ENCODE measurements at regions not wholly inside any gene's neighbourhood (a gene's known extent, or its start where the extent isn't known, plus 50 kb on each side); places are given as distances from the start of the nearest gene placed in this dataset.
A peak's percentile ranks its signal among the peaks of the same experiment; 100 is the strongest.

DNA sequence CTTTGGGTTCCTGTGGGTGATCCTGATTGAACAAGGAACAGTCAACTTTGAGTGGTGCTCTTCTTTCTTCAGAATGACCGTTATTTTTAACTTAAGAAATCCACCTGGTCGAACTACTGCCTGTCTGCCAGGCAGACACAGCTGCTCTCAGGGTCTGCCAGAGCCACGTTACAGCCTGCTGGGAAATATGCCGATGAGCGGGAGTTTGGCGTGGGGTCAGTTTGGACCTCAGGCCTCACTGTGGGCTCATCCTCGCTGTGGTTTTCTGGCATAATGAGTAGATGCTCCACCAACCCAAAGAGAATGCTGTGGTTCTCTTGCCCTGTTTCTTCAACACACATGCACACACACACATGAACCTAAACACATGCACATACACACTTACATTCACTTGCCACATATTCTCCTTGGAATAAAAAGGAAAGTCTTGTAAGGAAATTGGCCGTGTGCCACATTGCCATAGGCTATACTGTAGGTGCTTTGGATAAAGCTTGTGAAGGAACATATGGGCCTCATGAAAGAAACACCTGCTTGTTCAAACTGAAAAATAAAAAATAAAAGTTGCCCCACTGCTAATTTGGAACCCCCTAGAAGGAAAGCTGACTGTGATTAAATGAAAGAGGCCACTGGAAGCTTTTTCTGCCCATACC, 598.7 kb upstream of the KLF12 start:
- DNase-seq, result peak in 1 of 3 donors; percentile 13
- TF ChIP-seq CTCF (IDR thresholded peaks at IDR 0.05; ENCODE audit: control extremely low read depth, extremely low read depth), result no peak
- Histone ChIP-seq H3K9me3 (ENCODE audit: control insufficient read depth in 4 of 4, insufficient read depth in 3 of 4, low read length in 3 of 4) (peaks cover 0 to 1% (median 0%) of the 10 kb centered on the region in 4 donors), H3K27me3 (ENCODE audit: control insufficient read depth in 3 of 3, insufficient read depth in 3 of 3, low read length in 2 of 3) (no peaks in the 10 kb centered on the region), H3K27ac (ENCODE audit: low read depth in 1 of 2, low read length in 1 of 2) (no peak overlapping the region), H3K36me3 (ENCODE audit: control insufficient read depth in 4 of 4, insufficient read depth in 4 of 4, low read length in 4 of 4) (no peaks in the 10 kb centered on the region), H3K9ac (ENCODE audit: insufficient read depth in 1 of 2, low read length in 2 of 2) (no peak overlapping the region), H3K4me3 (no peak overlapping the region), H3K4me1 (ENCODE audit: control insufficient read depth in 5 of 5, insufficient read depth in 5 of 5, low read length in 5 of 5) (no peaks in the 10 kb centered on the region)
- WGBS, 2 donors, result 90 to 92% methylated on average over 8 of the region's 8 CpGs
- ATAC-seq (ENCODE audit: insufficient read depth, low FRiP score), result no peak

DNA sequence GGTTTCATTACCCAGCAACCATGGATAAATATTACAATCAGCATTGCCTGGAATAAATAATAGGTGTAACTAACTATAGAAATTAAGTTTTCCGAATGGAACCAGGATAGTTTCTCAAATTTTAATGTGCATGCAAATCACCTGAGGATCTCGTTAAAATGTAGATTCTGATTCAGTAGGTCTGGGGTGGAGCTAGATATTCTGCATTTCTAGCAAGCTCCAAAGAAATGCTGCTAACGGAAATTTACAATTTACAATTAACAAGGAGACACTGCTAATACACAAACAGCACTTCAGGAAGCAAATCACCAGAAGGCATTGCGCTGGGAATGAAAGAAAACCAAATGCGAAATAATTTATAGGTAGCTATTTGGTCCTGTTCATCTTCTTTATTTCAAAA, 597.5 kb upstream of the KLF12 start:
- no peaks in the 10 kb centered on the region for H3K4me1 ChIP-seq (ENCODE audit: control insufficient read depth in 5 of 5, insufficient read depth in 5 of 5, low read length in 5 of 5)
- no peaks in the 10 kb centered on the region for H3K36me3 ChIP-seq (ENCODE audit: control insufficient read depth in 4 of 4, insufficient read depth in 4 of 4, low read length in 4 of 4)
- TF ChIP-seq CTCF (IDR thresholded peaks at IDR 0.05; ENCODE audit: control extremely low read depth, extremely low read depth), result no peak
- H3K9ac ChIP-seq (ENCODE audit: insufficient read depth in 1 of 2, low read length in 2 of 2), result no peak overlapping the region
- no peak overlapping the region for H3K27ac ChIP-seq (ENCODE audit: low read depth in 1 of 2, low read length in 1 of 2)
- WGBS, 2 donors, result 91 to 92% methylated on average over 5 of the region's 5 CpGs
- ATAC-seq (ENCODE audit: insufficient read depth, low FRiP score), result no peak
- H3K9me3 ChIP-seq (ENCODE audit: control insufficient read depth in 4 of 4, insufficient read depth in 3 of 4, low read length in 3 of 4), result peaks cover 0 to 1% (median 0%) of the 10 kb centered on the region in 4 donors
- no peak overlapping the region for H3K4me3 ChIP-seq
- DNase-seq, result no peak
- no peaks in the 10 kb centered on the region for H3K27me3 ChIP-seq (ENCODE audit: control insufficient read depth in 3 of 3, insufficient read depth in 3 of 3, low read length in 2 of 3)

DNA sequence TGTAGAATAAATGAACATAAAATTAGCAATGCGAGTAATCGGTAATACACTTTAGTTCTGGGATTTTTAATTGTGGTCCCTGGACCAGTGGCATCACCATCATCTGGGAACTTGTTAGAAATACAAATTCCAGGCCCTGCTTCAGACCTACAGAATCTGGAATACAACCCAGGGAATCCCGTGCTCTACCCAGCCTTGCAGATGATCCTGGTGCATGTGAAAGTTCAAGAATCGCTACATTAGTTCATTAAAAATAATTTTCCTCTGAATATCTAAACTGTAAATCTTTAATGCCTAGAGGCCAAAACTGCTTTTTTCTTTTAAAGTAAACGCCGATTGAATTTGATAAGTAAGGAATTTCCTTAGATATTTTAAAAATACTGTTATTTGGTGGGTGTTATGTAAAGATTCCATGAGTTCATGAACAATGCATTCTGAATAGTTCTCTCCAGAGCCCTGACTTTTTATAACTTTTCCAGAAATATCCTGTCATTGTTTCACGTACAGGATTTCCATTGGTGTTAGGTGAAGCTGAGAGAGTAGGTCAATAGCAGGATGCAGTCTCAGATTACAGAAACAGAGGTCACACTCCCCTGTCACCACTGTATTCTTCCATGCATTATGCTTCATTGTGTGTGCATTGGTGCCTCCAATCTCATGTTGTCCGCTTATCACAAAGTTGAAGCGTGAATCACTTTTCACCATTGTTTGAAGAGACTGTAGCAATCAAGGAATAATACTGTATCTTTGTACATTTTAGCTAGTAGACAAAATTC, 596.5 kb upstream of the KLF12 start:
- Histone ChIP-seq H3K9me3 (ENCODE audit: control insufficient read depth in 4 of 4, insufficient read depth in 3 of 4, low read length in 3 of 4) (peaks cover 0 to 1% (median 0%) of the 10 kb centered on the region in 4 donors), H3K4me1 (ENCODE audit: control insufficient read depth in 5 of 5, insufficient read depth in 5 of 5, low read length in 5 of 5) (no peaks in the 10 kb centered on the region), H3K4me3 (no peak overlapping the region), H3K27me3 (ENCODE audit: control insufficient read depth in 3 of 3, insufficient read depth in 3 of 3, low read length in 2 of 3) (no peaks in the 10 kb centered on the region), H3K27ac (ENCODE audit: low read depth in 1 of 2, low read length in 1 of 2) (no peak overlapping the region), H3K9ac (ENCODE audit: insufficient read depth in 1 of 2, low read length in 2 of 2) (no peak overlapping the region), H3K36me3 (ENCODE audit: control insufficient read depth in 4 of 4, insufficient read depth in 4 of 4, low read length in 4 of 4) (no peaks in the 10 kb centered on the region)
- WGBS, 2 donors, result 78 to 82% methylated on average over 9 of the region's 9 CpGs
- no peak for DNase-seq
- no peak for ATAC-seq (ENCODE audit: insufficient read depth, low FRiP score)
- TF ChIP-seq CTCF (IDR thresholded peaks at IDR 0.05; ENCODE audit: control extremely low read depth, extremely low read depth), result no peak
